Lower leg skin (tissue), 3 donors: ENCODE measurements at regions not wholly inside any gene's neighbourhood (a gene's known extent, or its start where the extent isn't known, plus 50 kb on each side); places are given as distances from the start of the nearest gene placed in this dataset.

Experiments used
- CTCF ChIP-seq, 3 donors: fragments of 450-650 bp; IDR thresholded peaks; one replicate each; pipeline ENCODE4 v1.5.1; 2016; ENCODE audit warnings: antibody characterized with exemption in 3 of 3, mild to moderate bottlenecking in 3 of 3, moderate library complexity in 2 of 3
- POLR2A ChIP-seq, 2 donors: fragments of 450-650 bp; IDR thresholded peaks; one replicate each; pipeline ENCODE4 v1.6.1; 2016 to 2017; ENCODE audit warnings: antibody characterized with exemption in 2 of 2, mild to moderate bottlenecking in 1 of 2, moderate library complexity in 1 of 2

- TF ChIP-seq CTCF (IDR thresholded peaks at IDR 0.05) (no peak), POLR2A (IDR thresholded peaks at IDR 0.05) (no peak)
Observed at GRCh38 chr6:9467741-9468140, 947.1 kb downstream of the TFAP2A start.
